ENCODE measurements at regions not wholly inside any gene's neighbourhood (a gene's known extent, or its start where the extent isn't known, plus 50 kb on each side); places are given as distances from the start of the nearest gene placed in this dataset.
"Not testable (repeated sequence)": the region's sequence is repeated elsewhere in the genome, so short reads cannot be mapped to it uniquely, and the experiment has no call there.

DNA sequence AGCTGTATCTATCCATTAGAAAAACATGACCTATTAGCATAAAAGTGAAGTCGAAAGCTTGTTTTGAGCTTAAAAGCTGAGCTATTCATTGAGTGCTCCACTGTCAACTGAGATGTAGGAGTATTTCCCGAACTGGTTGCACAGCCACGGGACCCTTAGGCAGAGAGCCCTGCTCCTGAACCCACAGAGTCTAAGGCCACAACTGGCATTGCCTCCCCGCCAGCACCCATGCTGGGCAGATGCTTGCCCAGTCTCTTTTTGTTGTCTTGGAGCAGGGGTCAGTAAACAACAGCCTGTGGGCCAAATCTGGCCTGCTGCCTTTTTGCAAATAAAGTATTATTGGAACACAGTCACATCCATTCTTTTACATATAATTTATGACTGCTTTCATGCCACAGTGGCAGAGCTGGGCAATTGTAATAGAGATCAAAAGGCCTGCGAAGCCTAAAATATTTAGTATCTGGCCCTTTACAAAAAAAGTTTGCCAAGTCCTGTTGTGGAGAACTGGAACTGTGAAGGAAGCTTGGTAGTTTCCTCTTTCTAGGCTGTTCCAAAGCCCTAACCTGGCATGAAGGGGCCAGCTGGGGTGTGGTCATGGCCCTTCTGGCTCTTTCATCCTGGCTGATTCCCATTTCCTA is 58.4 kb upstream of the WAPL start:
- Mint-ChIP-seq H3K4me3 (no peak overlapping the region), H3K27me3 (peaks cover 9% of the 10 kb centered on the region), H3K36me3 (no peaks in the 10 kb centered on the region), H3K9me3 (no peaks in the 10 kb centered on the region), H3K4me1 (no peaks in the 10 kb centered on the region), H3K27ac (no peak overlapping the region)
- no peak for ATAC-seq

DNA sequence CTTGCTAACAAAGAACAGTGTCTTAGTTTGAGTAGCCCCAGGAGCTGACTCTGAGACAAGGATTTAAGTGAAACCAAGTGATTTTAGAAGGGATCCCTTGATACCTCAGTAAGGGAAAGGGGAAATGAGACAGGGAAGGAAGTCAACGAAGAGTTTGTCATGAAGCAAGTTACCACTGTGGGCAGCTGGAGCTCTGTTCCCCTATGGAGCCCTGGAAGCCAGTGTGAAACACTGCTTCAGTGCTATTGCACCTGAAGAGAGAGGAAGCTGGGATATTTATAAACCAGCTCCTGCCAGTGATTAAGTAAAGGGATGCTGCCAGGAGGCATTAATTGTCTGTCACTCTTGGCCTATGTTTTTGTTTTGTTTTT is 58.9 kb upstream of the WAPL start:
- no peaks in the 10 kb centered on the region for H3K36me3 Mint-ChIP-seq
- H3K27ac Mint-ChIP-seq, result no peak overlapping the region
- peaks cover 9% of the 10 kb centered on the region for H3K27me3 Mint-ChIP-seq
- no peaks in the 10 kb centered on the region for H3K9me3 Mint-ChIP-seq
- ATAC-seq, result no peak
- H3K4me1 Mint-ChIP-seq, result no peaks in the 10 kb centered on the region
- no peak overlapping the region for H3K4me3 Mint-ChIP-seq

DNA sequence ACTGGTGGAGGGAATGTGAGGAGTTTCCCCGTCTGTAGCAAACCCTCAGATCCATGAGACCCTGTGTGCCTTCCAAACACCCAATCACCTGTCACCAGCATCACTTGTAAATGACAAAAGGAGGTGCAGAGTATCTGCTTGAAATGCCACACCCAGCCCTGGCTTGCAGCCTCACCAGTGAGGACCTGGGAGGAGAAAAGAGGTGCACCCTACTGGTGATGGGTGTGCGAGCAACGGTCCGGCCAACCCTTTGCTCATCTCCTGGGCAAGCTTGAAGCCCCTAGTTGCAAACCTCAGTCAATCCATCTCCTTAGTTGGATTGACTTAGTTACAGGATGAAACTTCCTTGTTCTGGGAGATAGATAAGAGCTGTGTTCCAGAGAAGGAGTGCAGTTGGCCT is 62.4 kb upstream of the WAPL start:
- peaks cover 19% of the 10 kb centered on the region for H3K27me3 Mint-ChIP-seq
- no peak overlapping the region for H3K4me3 Mint-ChIP-seq
- no peaks in the 10 kb centered on the region for H3K9me3 Mint-ChIP-seq
- no peak for ATAC-seq
- H3K4me1 Mint-ChIP-seq, result no peaks in the 10 kb centered on the region
- no peak overlapping the region for H3K27ac Mint-ChIP-seq
- no peaks in the 10 kb centered on the region for H3K36me3 Mint-ChIP-seq

GRCh38 chr10:86585037-86585929 is 63.7 kb upstream of the WAPL start:
- H3K9me3 Mint-ChIP-seq, result no peaks in the 10 kb centered on the region
- H3K4me1 Mint-ChIP-seq, result no peaks in the 10 kb centered on the region

GRCh38 chr10:86586516-86586915 is 64.9 kb upstream of the WAPL start:
- no peak overlapping the region for H3K27ac Mint-ChIP-seq
- no peak for ATAC-seq
- no peak overlapping the region for H3K4me3 Mint-ChIP-seq
- no peaks in the 10 kb centered on the region for H3K4me1 Mint-ChIP-seq
- H3K36me3 Mint-ChIP-seq, result no peaks in the 10 kb centered on the region
- no peaks in the 10 kb centered on the region for H3K9me3 Mint-ChIP-seq
- peaks cover 23% of the 10 kb centered on the region for H3K27me3 Mint-ChIP-seq

More at GRCh38 chr10:86585037-86585929, 63.7 kb upstream of the WAPL start:
- H3K27me3 Mint-ChIP-seq, result peaks cover 19% of the 10 kb centered on the region
- no peak overlapping the region for H3K27ac Mint-ChIP-seq
- no peak overlapping the region for H3K4me3 Mint-ChIP-seq
- peak; percentile 84 for ATAC-seq
- no peaks in the 10 kb centered on the region for H3K36me3 Mint-ChIP-seq

GRCh38 chr10:86588781-86589180 is 65.6 kb upstream of the OPN4 start:
- H3K27ac Mint-ChIP-seq, H3K36me3 Mint-ChIP-seq, H3K4me3 Mint-ChIP-seq, H3K4me1 Mint-ChIP-seq, ATAC-seq, H3K9me3 Mint-ChIP-seq: not testable (repeated sequence)
- H3K27me3 Mint-ChIP-seq, result peaks cover 25% of the 10 kb centered on the region

DNA sequence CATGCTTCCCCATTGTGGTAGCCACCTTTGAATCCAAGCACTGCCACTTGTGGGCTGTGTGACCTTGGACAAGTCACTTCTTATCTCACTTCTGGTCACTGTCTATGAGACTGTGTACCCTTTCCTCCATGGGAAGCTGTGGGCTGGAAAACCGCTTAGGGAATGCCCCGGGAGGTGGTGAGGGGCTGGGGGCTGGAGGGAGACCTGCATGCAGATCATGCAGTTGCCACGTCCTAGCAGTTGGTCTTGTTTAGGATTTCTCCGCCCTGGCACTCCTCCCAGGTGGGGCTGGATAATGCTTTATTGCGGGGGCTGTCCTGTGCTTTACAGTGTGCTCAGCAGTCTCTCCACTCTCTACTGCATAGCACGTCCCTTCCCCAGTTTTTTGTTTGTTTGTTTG is 62.9 kb upstream of the OPN4 start:
- Mint-ChIP-seq H3K9me3 (peaks cover 5% of the 10 kb centered on the region), H3K4me1 (no peaks in the 10 kb centered on the region), H3K27ac (no peak overlapping the region), H3K27me3 (peaks cover 13% of the 10 kb centered on the region), H3K4me3 (no peak overlapping the region), H3K36me3 (no peaks in the 10 kb centered on the region)
- no peak for ATAC-seq

DNA sequence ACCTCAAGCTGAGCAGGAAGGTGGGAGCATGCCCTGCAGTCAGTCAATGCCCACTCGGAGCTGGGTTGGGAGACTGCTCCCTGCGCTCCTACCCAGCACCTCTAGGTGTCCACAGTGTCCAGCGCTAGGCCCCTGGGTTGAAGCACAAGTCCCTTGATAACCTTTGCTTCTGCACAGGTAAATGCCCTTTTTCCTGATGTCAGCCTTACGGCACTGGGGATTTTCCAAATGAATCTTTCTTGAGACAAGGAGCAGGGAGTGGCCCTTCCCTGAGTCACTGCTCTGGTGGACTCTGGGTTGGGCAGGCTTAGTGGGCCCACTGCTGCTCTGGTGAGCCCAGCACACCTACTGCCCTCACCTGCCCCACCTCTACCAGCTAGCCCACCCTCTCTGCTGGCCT is 61.9 kb upstream of the OPN4 start:
- Mint-ChIP-seq H3K9me3 (peaks cover 5% of the 10 kb centered on the region), H3K4me1 (no peaks in the 10 kb centered on the region), H3K4me3 (no peak overlapping the region), H3K27me3 (peaks cover 9% of the 10 kb centered on the region), H3K36me3 (no peaks in the 10 kb centered on the region), H3K27ac (no peak overlapping the region)
- no peak for ATAC-seq

GRCh38 chr10:86594535-86594934 is 59.8 kb upstream of the OPN4 start:
- Mint-ChIP-seq H3K27ac (no peak overlapping the region), H3K4me3 (no peak overlapping the region), H3K9me3 (peaks cover 5% of the 10 kb centered on the region), H3K36me3 (no peaks in the 10 kb centered on the region), H3K4me1 (no peaks in the 10 kb centered on the region), H3K27me3 (peaks cover 9% of the 10 kb centered on the region)
- ATAC-seq, result no peak

GRCh38 chr10:86595496-86595895 is 58.9 kb upstream of the OPN4 start:
- ATAC-seq, result no peak

GRCh38 chr10:86596266-86596665 is 58.1 kb upstream of the OPN4 start:
- H3K27me3 Mint-ChIP-seq, result peaks cover 8% of the 10 kb centered on the region

More at GRCh38 chr10:86595496-86595895, 58.9 kb upstream of the OPN4 start:
- Mint-ChIP-seq H3K36me3 (no peaks in the 10 kb centered on the region), H3K4me1 (no peaks in the 10 kb centered on the region), H3K4me3 (no peak overlapping the region), H3K27ac (no peak overlapping the region), H3K9me3 (peaks cover 5% of the 10 kb centered on the region), H3K27me3 (peaks cover 9% of the 10 kb centered on the region)

DNA sequence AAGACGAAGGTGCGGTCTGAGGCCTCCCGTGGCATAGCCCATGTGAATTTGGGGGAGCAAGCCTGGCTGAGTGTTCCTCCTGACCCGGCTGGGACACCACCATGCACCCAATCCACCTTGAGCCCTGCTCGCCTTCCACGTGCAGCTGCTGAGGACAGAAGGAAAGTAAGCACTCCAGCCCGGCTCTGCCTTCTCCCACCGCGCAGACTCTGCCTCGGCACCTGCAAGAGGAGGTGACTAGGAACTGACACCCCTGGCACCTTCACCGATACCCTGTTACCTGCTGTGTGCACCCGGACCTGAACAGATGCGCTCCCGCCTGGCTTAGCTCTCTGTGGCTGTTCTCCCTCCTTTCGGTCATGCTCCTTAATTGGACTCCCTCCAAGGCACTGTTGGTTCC is 57.0 kb upstream of the OPN4 start:
- no peaks in the 10 kb centered on the region for H3K4me1 Mint-ChIP-seq
- H3K4me3 Mint-ChIP-seq, result no peak overlapping the region
- no peak overlapping the region for H3K27ac Mint-ChIP-seq

More at GRCh38 chr10:86596266-86596665, 58.1 kb upstream of the OPN4 start:
- ATAC-seq, result no peak
- no peaks in the 10 kb centered on the region for H3K36me3 Mint-ChIP-seq
- no peak overlapping the region for H3K27ac Mint-ChIP-seq
- no peak overlapping the region for H3K4me3 Mint-ChIP-seq
- peaks cover 5% of the 10 kb centered on the region for H3K9me3 Mint-ChIP-seq
- H3K4me1 Mint-ChIP-seq, result no peaks in the 10 kb centered on the region

DNA sequence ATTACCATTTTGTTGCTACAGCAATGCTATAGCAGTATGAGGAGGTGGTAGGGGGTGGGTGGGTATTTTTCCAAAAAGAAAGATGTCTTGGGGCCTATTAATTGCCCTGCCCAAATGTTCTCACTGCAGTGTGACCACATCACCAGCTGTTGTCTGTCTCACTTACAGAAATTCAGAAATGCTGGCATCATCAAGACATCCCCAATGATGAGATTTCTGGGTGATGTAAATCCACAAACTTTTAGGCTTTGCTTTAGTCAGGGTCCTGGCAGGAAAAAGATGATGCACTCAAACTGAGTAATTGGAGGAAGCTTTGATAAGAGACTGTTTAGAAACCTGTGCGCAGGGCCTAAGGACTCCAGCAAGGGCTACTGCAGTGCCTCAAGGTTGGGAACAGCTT is 56.2 kb upstream of the OPN4 start:
- no peak for ATAC-seq
- Mint-ChIP-seq H3K4me1 (no peaks in the 10 kb centered on the region), H3K9me3 (peaks cover 5% of the 10 kb centered on the region), H3K27me3 (no peaks in the 10 kb centered on the region), H3K4me3 (no peak overlapping the region), H3K36me3 (no peaks in the 10 kb centered on the region), H3K27ac (no peak overlapping the region)

More for the DNA sequence above, 57.0 kb upstream of the OPN4 start:
- Mint-ChIP-seq H3K9me3 (peaks cover 5% of the 10 kb centered on the region), H3K36me3 (no peaks in the 10 kb centered on the region), H3K27me3 (no peaks in the 10 kb centered on the region)
- no peak for ATAC-seq

DNA sequence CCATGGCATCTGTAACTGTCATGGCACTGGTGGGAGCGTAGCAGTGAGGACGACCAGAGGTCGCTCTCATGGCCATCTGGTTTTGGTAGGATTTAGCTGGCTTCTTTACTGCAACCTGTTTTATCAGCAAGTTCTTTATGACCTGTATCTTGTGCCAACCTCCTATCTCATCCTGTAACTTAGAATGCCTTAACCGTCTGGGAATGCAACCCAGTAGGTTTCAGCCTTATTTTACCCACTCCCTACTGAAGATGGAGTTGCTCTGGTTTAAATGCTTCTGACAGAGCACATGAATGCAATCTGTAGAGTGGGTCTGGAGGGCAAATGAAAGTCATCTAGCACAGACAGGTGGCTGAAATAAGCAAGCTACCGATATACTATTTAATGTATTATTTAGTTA is 55.3 kb upstream of the OPN4 start:
- Mint-ChIP-seq H3K4me1 (no peaks in the 10 kb centered on the region), H3K27ac (no peak overlapping the region), H3K4me3 (no peak overlapping the region), H3K9me3 (peaks cover 1% of the 10 kb centered on the region), H3K36me3 (no peaks in the 10 kb centered on the region), H3K27me3 (no peaks in the 10 kb centered on the region)
- ATAC-seq, result no peak

DNA sequence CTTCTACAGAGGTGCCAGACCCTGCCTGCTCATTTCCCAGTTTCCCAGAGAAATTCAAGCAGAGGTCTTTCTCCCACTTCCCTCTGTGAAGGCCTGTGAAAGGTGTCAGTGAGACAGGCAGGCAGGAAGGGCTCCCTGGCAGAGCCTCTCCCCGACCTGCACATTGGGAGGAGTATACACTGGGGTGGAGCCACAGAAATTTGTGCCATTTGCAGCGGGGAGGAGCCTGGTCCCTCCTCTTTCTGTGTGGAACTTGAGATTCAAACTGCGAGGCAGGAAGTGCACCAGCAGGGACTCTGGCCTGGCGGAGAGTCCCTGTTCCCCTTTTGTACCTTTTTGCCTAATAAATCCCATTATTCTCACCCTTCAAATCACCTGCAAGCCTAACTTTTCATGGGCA is 54.6 kb upstream of the OPN4 start:
- no peaks in the 10 kb centered on the region for H3K9me3 Mint-ChIP-seq
- no peaks in the 10 kb centered on the region for H3K36me3 Mint-ChIP-seq
- no peak overlapping the region for H3K4me3 Mint-ChIP-seq
- no peaks in the 10 kb centered on the region for H3K4me1 Mint-ChIP-seq
- no peaks in the 10 kb centered on the region for H3K27me3 Mint-ChIP-seq
- peak; percentile 35 for ATAC-seq
- no peak overlapping the region for H3K27ac Mint-ChIP-seq

GRCh38 chr10:86600296-86600695 is 54.1 kb upstream of the OPN4 start:
- H3K4me1 Mint-ChIP-seq, result no peaks in the 10 kb centered on the region
- H3K27me3 Mint-ChIP-seq, result no peaks in the 10 kb centered on the region
- no peak for ATAC-seq
- no peak overlapping the region for H3K27ac Mint-ChIP-seq
- no peaks in the 10 kb centered on the region for H3K36me3 Mint-ChIP-seq
- H3K4me3 Mint-ChIP-seq, result no peak overlapping the region
- no peaks in the 10 kb centered on the region for H3K9me3 Mint-ChIP-seq
